ENCODE measurements at regions not wholly inside any gene's neighbourhood (a gene's known extent, or its start where the extent isn't known, plus 50 kb on each side); places are given as distances from the start of the nearest gene placed in this dataset.

GRCh38 chr1:38168365-38168764 is 121.8 kb upstream of the POU3F1 start:
- H2AFZ ChIP-seq (ENCODE audit: low read length) = no peak overlapping the region
- H3K79me2 ChIP-seq (ENCODE audit: insufficient read depth, low read length) = no peaks in the 10 kb centered on the region
- no peaks in the 10 kb centered on the region for H3K9me2 ChIP-seq (ENCODE audit: low read depth, low read length)
- no peaks in the 10 kb centered on the region for H3K9me3 ChIP-seq (ENCODE audit: low read length)
- no peak overlapping the region for H3K4me3 ChIP-seq (ENCODE audit: low read depth, low read length, poor library complexity, severe bottlenecking)
- H3K27ac ChIP-seq (ENCODE audit: low read depth, low read length, poor library complexity, severe bottlenecking) = no peak overlapping the region
- TF ChIP-seq, protein P1, sequence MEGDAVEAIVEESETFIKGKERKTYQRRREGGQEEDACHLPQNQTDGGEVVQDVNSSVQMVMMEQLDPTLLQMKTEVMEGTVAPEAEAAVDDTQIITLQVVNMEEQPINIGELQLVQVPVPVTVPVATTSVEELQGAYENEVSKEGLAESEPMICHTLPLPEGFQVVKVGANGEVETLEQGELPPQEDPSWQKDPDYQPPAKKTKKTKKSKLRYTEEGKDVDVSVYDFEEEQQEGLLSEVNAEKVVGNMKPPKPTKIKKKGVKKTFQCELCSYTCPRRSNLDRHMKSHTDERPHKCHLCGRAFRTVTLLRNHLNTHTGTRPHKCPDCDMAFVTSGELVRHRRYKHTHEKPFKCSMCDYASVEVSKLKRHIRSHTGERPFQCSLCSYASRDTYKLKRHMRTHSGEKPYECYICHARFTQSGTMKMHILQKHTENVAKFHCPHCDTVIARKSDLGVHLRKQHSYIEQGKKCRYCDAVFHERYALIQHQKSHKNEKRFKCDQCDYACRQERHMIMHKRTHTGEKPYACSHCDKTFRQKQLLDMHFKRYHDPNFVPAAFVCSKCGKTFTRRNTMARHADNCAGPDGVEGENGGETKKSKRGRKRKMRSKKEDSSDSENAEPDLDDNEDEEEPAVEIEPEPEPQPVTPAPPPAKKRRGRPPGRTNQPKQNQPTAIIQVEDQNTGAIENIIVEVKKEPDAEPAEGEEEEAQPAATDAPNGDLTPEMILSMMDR (IDR thresholded peaks at IDR 0.05; ENCODE audit: low read length) = no peak
- TF ChIP-seq EZH2 (IDR thresholded peaks at IDR 0.05; ENCODE audit: borderline replicate concordance, low read length) = no peak
- H3K9ac ChIP-seq (ENCODE audit: low read length) = no peak overlapping the region
- H3K4me1 ChIP-seq (ENCODE audit: insufficient read depth, low read length, severe bottlenecking) = no peaks in the 10 kb centered on the region
- no peak overlapping the region for H3K4me2 ChIP-seq (ENCODE audit: low read length)
- no peaks in the 10 kb centered on the region for H4K20me1 ChIP-seq (ENCODE audit: insufficient read depth, low read length)
- H3K36me3 ChIP-seq (ENCODE audit: insufficient read depth, low read length) = no peaks in the 10 kb centered on the region
- H3F3A ChIP-seq (ENCODE audit: insufficient read depth, low read length) = no peaks in the 10 kb centered on the region
- H3K27me3 ChIP-seq (ENCODE audit: insufficient read depth, low read length) = no peaks in the 10 kb centered on the region; the same call in 1 of the 2 replicates

- no peaks in the 10 kb centered on the region for H3K79me2 ChIP-seq (ENCODE audit: insufficient read depth, low read length)
- no peaks in the 10 kb centered on the region for H3K9me3 ChIP-seq (ENCODE audit: low read length)
- H3K4me2 ChIP-seq (ENCODE audit: low read length) = no peak overlapping the region
- no peaks in the 10 kb centered on the region for H3F3A ChIP-seq (ENCODE audit: insufficient read depth, low read length)
- TF ChIP-seq EZH2 (IDR thresholded peaks at IDR 0.05; ENCODE audit: borderline replicate concordance, low read length) = no peak
- TF ChIP-seq, protein P1 (IDR thresholded peaks at IDR 0.05; ENCODE audit: low read length) = no peak
- no peaks in the 10 kb centered on the region for H3K9me2 ChIP-seq (ENCODE audit: low read depth, low read length)
- H2AFZ ChIP-seq (ENCODE audit: low read length) = no peak overlapping the region
- H3K36me3 ChIP-seq (ENCODE audit: insufficient read depth, low read length) = no peaks in the 10 kb centered on the region
- no peak overlapping the region for H3K4me3 ChIP-seq (ENCODE audit: low read depth, low read length, poor library complexity, severe bottlenecking)
- H4K20me1 ChIP-seq (ENCODE audit: insufficient read depth, low read length) = no peaks in the 10 kb centered on the region
- H3K27ac ChIP-seq (ENCODE audit: low read depth, low read length, poor library complexity, severe bottlenecking) = no peak overlapping the region
- no peak overlapping the region for H3K9ac ChIP-seq (ENCODE audit: low read length)
- no peaks in the 10 kb centered on the region for H3K4me1 ChIP-seq (ENCODE audit: insufficient read depth, low read length, severe bottlenecking)
- no peaks in the 10 kb centered on the region; the same call in 1 of the 2 replicates for H3K27me3 ChIP-seq (ENCODE audit: insufficient read depth, low read length)
Observed at GRCh38 chr1:38166461-38166860, 119.9 kb upstream of the POU3F1 start.

- no peaks in the 10 kb centered on the region for H3K9me3 ChIP-seq (ENCODE audit: low read length)
- H3K9me2 ChIP-seq (ENCODE audit: low read depth, low read length) = no peaks in the 10 kb centered on the region
- H3K4me1 ChIP-seq (ENCODE audit: insufficient read depth, low read length, severe bottlenecking) = peaks cover 3% of the 10 kb centered on the region
- H3K4me3 ChIP-seq (ENCODE audit: low read depth, low read length, poor library complexity, severe bottlenecking) = no peak overlapping the region
- no peaks in the 10 kb centered on the region for H3K36me3 ChIP-seq (ENCODE audit: insufficient read depth, low read length)
- H3K27me3 ChIP-seq (ENCODE audit: insufficient read depth, low read length) = no peaks in the 10 kb centered on the region
- no peaks in the 10 kb centered on the region for H3F3A ChIP-seq (ENCODE audit: insufficient read depth, low read length)
- no peaks in the 10 kb centered on the region for H4K20me1 ChIP-seq (ENCODE audit: insufficient read depth, low read length)
- H3K79me2 ChIP-seq (ENCODE audit: insufficient read depth, low read length) = no peaks in the 10 kb centered on the region
- H3K27ac ChIP-seq (ENCODE audit: low read depth, low read length, poor library complexity, severe bottlenecking) = no peak overlapping the region
- TF ChIP-seq EZH2 (IDR thresholded peaks at IDR 0.05; ENCODE audit: borderline replicate concordance, low read length) = no peak
- TF ChIP-seq, protein P1 (IDR thresholded peaks at IDR 0.05; ENCODE audit: low read length) = no peak
- H3K9ac ChIP-seq (ENCODE audit: low read length) = no peak overlapping the region
- H3K4me2 ChIP-seq (ENCODE audit: low read length) = no peak overlapping the region
- H2AFZ ChIP-seq (ENCODE audit: low read length) = no peak overlapping the region
Observed at GRCh38 chr1:38153778-38154470, 107.3 kb upstream of the POU3F1 start.

Measured in OCI-LY1 (cell line).